ENCODE measurements at regions not wholly inside any gene's neighbourhood (a gene's known extent, or its start where the extent isn't known, plus 50 kb on each side); places are given as distances from the start of the nearest gene placed in this dataset.
"Not testable (repeated sequence)": the region's sequence is repeated elsewhere in the genome, so short reads cannot be mapped to it uniquely, and the experiment has no call there.

GRCh38 chr18:54662986-54663385 is 71.9 kb downstream of the DYNAP start:
- DNase-seq (ENCODE audit: low spot score): no peak

- not testable (repeated sequence) for DNase-seq (ENCODE audit: low spot score)
These were observed 78.7 kb downstream of the DYNAP start for GRCh38 chr18:54669701-54670100.

GRCh38 chr18:54671291-54671881 is 80.3 kb downstream of the DYNAP start:
- no peak for DNase-seq (ENCODE audit: low spot score)

- DNase-seq (ENCODE audit: low spot score): no peak
These were observed 81.1 kb downstream of the DYNAP start for GRCh38 chr18:54672109-54672508.

GRCh38 chr18:54672846-54673475 is 81.9 kb downstream of the DYNAP start:
- DNase-seq (ENCODE audit: low spot score): peak; percentile 20

- no peak for DNase-seq (ENCODE audit: low spot score)
These were observed 82.9 kb downstream of the DYNAP start for GRCh38 chr18:54673936-54674335.

- DNase-seq (ENCODE audit: low spot score): no peak
These were observed 84.0 kb downstream of the DYNAP start for GRCh38 chr18:54675076-54675475.

GRCh38 chr18:54679318-54680149 is 88.5 kb downstream of the DYNAP start:
- DNase-seq (ENCODE audit: low spot score): peak; percentile 43

- no peak for DNase-seq (ENCODE audit: low spot score)
These were observed 93.7 kb downstream of the DYNAP start for GRCh38 chr18:54684784-54685183.

GRCh38 chr18:54689319-54689718 is 98.3 kb downstream of the DYNAP start:
- DNase-seq (ENCODE audit: low spot score): no peak

GRCh38 chr18:54690198-54690597 is 99.2 kb downstream of the DYNAP start:
- no peak for DNase-seq (ENCODE audit: low spot score)

- no peak for DNase-seq (ENCODE audit: low spot score)
These were observed 101.4 kb downstream of the DYNAP start for GRCh38 chr18:54692463-54692862.

GRCh38 chr18:54696616-54697293 is 105.7 kb downstream of the DYNAP start:
- DNase-seq (ENCODE audit: low spot score): no peak

- no peak for DNase-seq (ENCODE audit: low spot score)
These were observed 109.5 kb downstream of the DYNAP start for GRCh38 chr18:54700580-54700979.

- no peak for DNase-seq (ENCODE audit: low spot score)
These were observed 111.6 kb downstream of the DYNAP start for GRCh38 chr18:54702686-54703085.

GRCh38 chr18:54710074-54710899 is 118.0 kb upstream of the RAB27B start:
- no peak for DNase-seq (ENCODE audit: low spot score)

- DNase-seq (ENCODE audit: low spot score): no peak
These were observed 117.4 kb upstream of the RAB27B start for GRCh38 chr18:54710900-54711281.

- DNase-seq (ENCODE audit: low spot score): no peak
These were observed 116.0 kb upstream of the RAB27B start for GRCh38 chr18:54712306-54712705.

GRCh38 chr18:54712758-54713157 is 115.5 kb upstream of the RAB27B start:
- no peak for DNase-seq (ENCODE audit: low spot score)

- DNase-seq (ENCODE audit: low spot score): no peak
These were observed 114.9 kb upstream of the RAB27B start for GRCh38 chr18:54713386-54713785.

GRCh38 chr18:54714851-54715250 is 113.4 kb upstream of the RAB27B start:
- no peak for DNase-seq (ENCODE audit: low spot score)

- no peak for DNase-seq (ENCODE audit: low spot score)
These were observed 111.7 kb upstream of the RAB27B start for GRCh38 chr18:54716586-54716985.

Measured in HuH-7 (cell line).